GM12891 (cell line): ENCODE measurements at regions not wholly inside any gene's neighbourhood (a gene's known extent, or its start where the extent isn't known, plus 50 kb on each side); places are given as distances from the start of the nearest gene placed in this dataset.

Experiments used
- DNase-seq: peaks from one replicate; pipeline ENCODE4 v3.0.0; 2011; ENCODE audit warnings: low spot score; ENCODE audit not compliant: insufficient read length
- FAIRE-seq: peaks from 2 replicates; lab custom pipeline; 2011; peaks lifted over from hg19 to GRCh38; lab: Jason Lieb, UNC
- PAX5 ChIP-seq: IDR thresholded peaks from 2 replicates; pipeline ENCODE4 v1.6.1; 2011; ENCODE audit warnings: low read length, moderate library complexity, mild to moderate bottlenecking; ENCODE audit not compliant: insufficient read depth, severe bottlenecking
- POLR2A ChIP-seq: IDR thresholded peaks from 2 replicates; pipeline ENCODE4 v1.6.1; 2011; ENCODE audit warnings: low read depth, low read length, control low read depth
- POLR2AphosphoS5 ChIP-seq: IDR thresholded peaks from 2 replicates; pipeline ENCODE4 v1.6.1; 2011; ENCODE audit warnings: low read depth, low read length, control low read depth
- POU2F2 ChIP-seq: IDR thresholded peaks from 2 replicates; pipeline ENCODE4 v1.6.1; 2011; ENCODE audit warnings: low read depth, mild to moderate bottlenecking, control low read depth, low read length, moderate library complexity
- SPI1 ChIP-seq: IDR thresholded peaks from 2 replicates; pipeline ENCODE4 v1.6.1; 2011; ENCODE audit warnings: low read depth, low read length, control low read depth
- TAF1 ChIP-seq: IDR thresholded peaks from 2 replicates; pipeline ENCODE4 v1.6.1; 2011; ENCODE audit warnings: low read depth, low read length, control low read depth

- no peak for FAIRE-seq
- no peak for TF ChIP-seq POLR2AphosphoS5
- no peak for TF ChIP-seq PAX5
- no peak for TF ChIP-seq TAF1
- TF ChIP-seq SPI1: no peak
- TF ChIP-seq POLR2A: no peak
- no peak for TF ChIP-seq POU2F2
- DNase-seq: no peak
Observed at GRCh38 chr18:73696698-73697097, 450.9 kb downstream of the FBXO15 start.

- no peak for FAIRE-seq
- DNase-seq: no peak
- no peak for TF ChIP-seq POLR2A
- no peak for TF ChIP-seq PAX5
- TF ChIP-seq POU2F2: no peak
- no peak for TF ChIP-seq POLR2AphosphoS5
- no peak for TF ChIP-seq TAF1
- TF ChIP-seq SPI1: no peak
Observed at GRCh38 chr18:73696171-73696570, 451.5 kb downstream of the FBXO15 start.

DNA sequence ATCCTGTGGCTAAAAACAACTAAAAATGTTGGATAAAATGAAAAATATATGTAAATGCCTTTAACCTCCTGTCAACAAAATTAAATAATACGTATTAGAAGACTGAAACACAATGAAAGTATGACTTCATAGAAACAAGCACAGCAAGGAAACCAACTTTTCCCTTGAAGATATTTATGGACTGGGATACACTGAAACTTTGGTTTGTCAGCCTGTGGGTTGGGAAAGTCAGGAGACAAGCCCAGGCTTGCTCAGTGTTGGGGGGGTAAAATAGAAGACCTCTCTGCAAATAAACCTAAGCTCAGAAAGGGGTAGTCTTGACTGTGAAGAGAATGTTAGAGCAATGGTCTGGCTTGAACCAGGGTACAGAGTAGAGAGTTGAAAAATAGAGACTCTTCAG, 454.5 kb downstream of the FBXO15 start:
- FAIRE-seq (no peak), DNase-seq (no peak)
- TF ChIP-seq POU2F2 (no peak), PAX5 (no peak), POLR2A (no peak), TAF1 (no peak)

GRCh38 chr18:73691624-73692023, 456.0 kb downstream of the FBXO15 start:
- no peak for TF ChIP-seq POLR2A
- TF ChIP-seq SPI1: no peak
- TF ChIP-seq POU2F2: no peak
- no peak for TF ChIP-seq TAF1
- TF ChIP-seq PAX5: no peak
- no peak for TF ChIP-seq POLR2AphosphoS5
- no peak for FAIRE-seq
- no peak for DNase-seq

- no peak for TF ChIP-seq POLR2A
- TF ChIP-seq TAF1: no peak
- TF ChIP-seq PAX5: no peak
- no peak for TF ChIP-seq POU2F2
- DNase-seq (no peak), FAIRE-seq (no peak)
Observed at GRCh38 chr18:73691118-73691517, 456.5 kb downstream of the FBXO15 start.

DNA sequence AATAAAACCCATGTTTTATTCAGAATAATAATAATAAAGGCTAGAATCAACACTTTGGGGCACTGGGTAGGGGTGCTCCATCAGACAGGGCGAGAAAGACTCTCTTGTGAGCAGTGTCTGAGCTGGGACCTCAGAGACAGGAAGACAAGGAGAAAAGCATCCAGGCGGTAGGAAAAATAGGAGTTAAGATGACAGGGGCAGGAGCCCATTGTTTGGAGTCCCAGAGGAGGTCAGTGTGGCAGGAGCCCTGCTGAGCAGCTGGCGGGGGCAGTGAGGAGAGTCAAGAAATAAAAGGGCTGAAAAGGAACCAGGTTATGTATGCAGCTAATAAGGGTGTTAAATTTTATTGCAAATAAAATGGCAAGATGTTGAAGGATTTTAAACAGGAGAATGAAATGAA, 457.4 kb downstream of the FBXO15 start:
- TF ChIP-seq TAF1 (no peak), PAX5 (no peak), POLR2AphosphoS5 (no peak)
- FAIRE-seq: no peak
- DNase-seq: no peak

GRCh38 chr18:73688851-73689711, 458.6 kb downstream of the FBXO15 start:
- FAIRE-seq (peak; percentile 35), DNase-seq (no peak)
- TF ChIP-seq POU2F2 (no peak), SPI1 (peak; percentile 93)

DNA sequence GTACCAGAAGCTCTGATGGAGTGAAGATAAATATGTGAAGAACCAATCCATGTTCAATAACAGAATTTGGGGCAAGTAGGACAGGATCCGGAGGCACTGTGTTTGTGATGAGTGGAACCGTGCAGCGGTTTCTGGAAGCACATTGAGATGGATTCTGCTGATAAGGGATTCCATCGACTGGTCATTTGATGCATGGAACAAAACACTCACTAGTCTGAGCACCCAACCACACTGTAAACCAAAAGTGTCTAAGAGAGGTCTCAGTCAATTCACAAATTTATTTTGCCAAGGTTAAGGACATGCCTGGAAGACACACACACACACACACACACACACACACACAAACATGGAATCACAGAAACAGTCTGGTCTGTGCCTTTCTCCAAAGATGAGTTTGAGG, 459.5 kb downstream of the FBXO15 start:
- DNase-seq (no peak), FAIRE-seq (no peak)
- no peak for TF ChIP-seq POLR2A

- DNase-seq: no peak
- TF ChIP-seq POU2F2: no peak
- no peak for TF ChIP-seq POLR2AphosphoS5
- no peak for TF ChIP-seq PAX5
- TF ChIP-seq TAF1: no peak
- TF ChIP-seq POLR2A: no peak
- no peak for TF ChIP-seq SPI1
- FAIRE-seq: no peak
Observed at GRCh38 chr18:73684647-73685046, 463.0 kb downstream of the FBXO15 start.

DNA sequence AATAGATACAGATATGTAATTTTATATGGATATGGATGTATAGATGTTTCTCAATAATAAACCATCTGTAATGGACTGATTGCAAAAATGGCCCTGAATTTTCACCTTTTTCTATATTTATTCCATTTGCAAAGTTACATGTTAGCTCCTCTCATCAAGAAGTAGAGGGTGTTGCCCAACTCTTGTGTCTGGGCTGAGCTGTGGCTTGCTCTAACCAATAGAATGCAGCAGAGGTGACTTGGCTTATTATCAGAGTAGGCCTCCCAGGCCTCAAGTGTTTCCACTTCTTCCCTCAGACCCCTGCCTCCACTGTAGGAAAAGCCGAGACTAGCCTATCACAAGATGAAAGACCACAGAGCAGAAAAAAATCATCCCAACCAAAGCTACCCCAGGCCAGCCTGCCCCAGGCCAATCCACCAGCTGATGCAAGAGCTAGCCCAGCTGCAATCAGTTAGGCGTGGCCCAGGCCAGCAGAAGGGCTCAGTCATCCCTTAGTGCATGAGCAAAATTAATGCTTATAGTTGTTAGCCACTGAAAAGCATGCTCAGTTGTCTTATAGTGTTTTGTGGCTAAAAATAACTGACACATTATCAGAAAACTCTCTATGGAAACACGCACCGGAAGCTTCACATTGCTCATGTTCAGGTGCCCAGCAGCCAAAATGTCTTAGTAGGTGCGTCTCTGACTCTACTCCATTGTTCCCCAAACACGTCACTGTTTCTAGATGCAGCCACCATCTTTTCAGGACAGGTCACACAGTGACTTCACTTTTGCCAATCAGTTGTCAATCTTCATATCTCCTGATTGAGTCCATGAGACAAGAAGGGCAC, 464.0 kb downstream of the FBXO15 start:
- FAIRE-seq (peak; percentile 55), DNase-seq (no peak)
- TF ChIP-seq PAX5: no peak

DNA sequence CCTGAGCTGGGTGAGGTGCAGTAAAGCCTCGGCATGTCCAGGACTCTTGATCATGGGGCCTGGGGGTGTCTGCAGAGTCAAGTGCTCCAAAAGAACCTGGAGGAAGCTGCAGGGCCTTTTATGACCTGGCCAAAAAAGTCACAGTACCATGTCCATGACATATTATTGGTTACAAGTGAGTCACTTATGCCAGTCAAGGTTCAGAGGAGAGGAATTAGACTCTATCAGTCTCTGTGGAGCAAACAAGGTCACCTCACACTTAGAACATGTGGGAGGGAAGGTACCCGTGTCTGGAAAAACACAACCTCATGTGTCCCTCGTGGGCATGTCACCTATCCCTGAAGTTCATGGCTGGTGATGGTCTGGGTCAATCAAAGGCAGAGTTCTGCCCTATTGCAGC, 465.7 kb downstream of the FBXO15 start:
- no peak for DNase-seq
- no peak for TF ChIP-seq POU2F2
- TF ChIP-seq PAX5: no peak
- no peak for TF ChIP-seq POLR2AphosphoS5
- TF ChIP-seq SPI1: no peak
- TF ChIP-seq POLR2A: no peak
- FAIRE-seq: no peak
